ENCODE measurements at regions not wholly inside any gene's neighbourhood (a gene's known extent, or its start where the extent isn't known, plus 50 kb on each side); places are given as distances from the start of the nearest gene placed in this dataset.

- TF ChIP-seq, protein P1, sequence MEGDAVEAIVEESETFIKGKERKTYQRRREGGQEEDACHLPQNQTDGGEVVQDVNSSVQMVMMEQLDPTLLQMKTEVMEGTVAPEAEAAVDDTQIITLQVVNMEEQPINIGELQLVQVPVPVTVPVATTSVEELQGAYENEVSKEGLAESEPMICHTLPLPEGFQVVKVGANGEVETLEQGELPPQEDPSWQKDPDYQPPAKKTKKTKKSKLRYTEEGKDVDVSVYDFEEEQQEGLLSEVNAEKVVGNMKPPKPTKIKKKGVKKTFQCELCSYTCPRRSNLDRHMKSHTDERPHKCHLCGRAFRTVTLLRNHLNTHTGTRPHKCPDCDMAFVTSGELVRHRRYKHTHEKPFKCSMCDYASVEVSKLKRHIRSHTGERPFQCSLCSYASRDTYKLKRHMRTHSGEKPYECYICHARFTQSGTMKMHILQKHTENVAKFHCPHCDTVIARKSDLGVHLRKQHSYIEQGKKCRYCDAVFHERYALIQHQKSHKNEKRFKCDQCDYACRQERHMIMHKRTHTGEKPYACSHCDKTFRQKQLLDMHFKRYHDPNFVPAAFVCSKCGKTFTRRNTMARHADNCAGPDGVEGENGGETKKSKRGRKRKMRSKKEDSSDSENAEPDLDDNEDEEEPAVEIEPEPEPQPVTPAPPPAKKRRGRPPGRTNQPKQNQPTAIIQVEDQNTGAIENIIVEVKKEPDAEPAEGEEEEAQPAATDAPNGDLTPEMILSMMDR (IDR thresholded peaks at IDR 0.05 in 2 of 3, conservative IDR thresholded peaks at IDR 0.05 in 1 of 3; ENCODE audit: borderline replicate concordance in 1 of 3, insufficient read depth in 1 of 3, low read depth in 2 of 3, low read length in 2 of 3), result no peak
- TF ChIP-seq ZNF274 (IDR thresholded peaks at IDR 0.05; ENCODE audit: low read depth, low read length) (no peak), POLR2AphosphoS5 (IDR thresholded peaks at IDR 0.05; ENCODE audit: low read depth, low read length) (no peak), EZH2 (IDR thresholded peaks at IDR 0.05) (no peak)
- TF ChIP-seq, protein P2, sequence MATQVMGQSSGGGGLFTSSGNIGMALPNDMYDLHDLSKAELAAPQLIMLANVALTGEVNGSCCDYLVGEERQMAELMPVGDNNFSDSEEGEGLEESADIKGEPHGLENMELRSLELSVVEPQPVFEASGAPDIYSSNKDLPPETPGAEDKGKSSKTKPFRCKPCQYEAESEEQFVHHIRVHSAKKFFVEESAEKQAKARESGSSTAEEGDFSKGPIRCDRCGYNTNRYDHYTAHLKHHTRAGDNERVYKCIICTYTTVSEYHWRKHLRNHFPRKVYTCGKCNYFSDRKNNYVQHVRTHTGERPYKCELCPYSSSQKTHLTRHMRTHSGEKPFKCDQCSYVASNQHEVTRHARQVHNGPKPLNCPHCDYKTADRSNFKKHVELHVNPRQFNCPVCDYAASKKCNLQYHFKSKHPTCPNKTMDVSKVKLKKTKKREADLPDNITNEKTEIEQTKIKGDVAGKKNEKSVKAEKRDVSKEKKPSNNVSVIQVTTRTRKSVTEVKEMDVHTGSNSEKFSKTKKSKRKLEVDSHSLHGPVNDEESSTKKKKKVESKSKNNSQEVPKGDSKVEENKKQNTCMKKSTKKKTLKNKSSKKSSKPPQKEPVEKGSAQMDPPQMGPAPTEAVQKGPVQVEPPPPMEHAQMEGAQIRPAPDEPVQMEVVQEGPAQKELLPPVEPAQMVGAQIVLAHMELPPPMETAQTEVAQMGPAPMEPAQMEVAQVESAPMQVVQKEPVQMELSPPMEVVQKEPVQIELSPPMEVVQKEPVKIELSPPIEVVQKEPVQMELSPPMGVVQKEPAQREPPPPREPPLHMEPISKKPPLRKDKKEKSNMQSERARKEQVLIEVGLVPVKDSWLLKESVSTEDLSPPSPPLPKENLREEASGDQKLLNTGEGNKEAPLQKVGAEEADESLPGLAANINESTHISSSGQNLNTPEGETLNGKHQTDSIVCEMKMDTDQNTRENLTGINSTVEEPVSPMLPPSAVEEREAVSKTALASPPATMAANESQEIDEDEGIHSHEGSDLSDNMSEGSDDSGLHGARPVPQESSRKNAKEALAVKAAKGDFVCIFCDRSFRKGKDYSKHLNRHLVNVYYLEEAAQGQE (IDR thresholded peaks at IDR 0.05; ENCODE audit: low read depth), result no peak
These were observed 53.9 kb upstream of the RASA2 start for GRCh38 chr3:141432904-141433303.

Measured in HCT116 (cell line).